Uterus (tissue), 3 donors: ENCODE measurements at regions not wholly inside any gene's neighbourhood (a gene's known extent, or its start where the extent isn't known, plus 50 kb on each side); places are given as distances from the start of the nearest gene placed in this dataset.

Experiments
- DNase-seq, 2 donors: peaks; one replicate each; pipeline ENCODE4 v3.0.0-alpha.2; 2019 to 2020
- H3K27ac ChIP-seq, 2 donors: fragments of 200-600 bp; sonication (generic); 1 replicate in 1 of 2; 2 replicates in 1 of 2; pipeline ENCODE4 v1.5.1; 2016 to 2018
- H3K27me3 ChIP-seq, 2 donors: fragments of 200-600 bp; sonication (generic); one replicate each; pipeline ENCODE4 v1.5.1; 2018 to 2019; ENCODE audit warnings: control low read depth in 1 of 2
- H3K36me3 ChIP-seq, 2 donors: fragments of 200-600 bp; sonication (generic); one replicate each; pipeline ENCODE4 v1.5.1; 2019; ENCODE audit warnings: control low read depth in 1 of 2
- H3K4me1 ChIP-seq, 2 donors: fragments of 200-600 bp; sonication (generic); one replicate each; pipeline ENCODE4 v1.5.1; 2018 to 2019; ENCODE audit warnings: control low read depth in 1 of 2
- H3K4me3 ChIP-seq, 2 donors: fragments of 200-600 bp; sonication (generic); 1 replicate in 1 of 2; 2 replicates in 1 of 2; pipeline ENCODE4 v1.5.1; 2018 to 2019; ENCODE audit warnings: mild to moderate bottlenecking in 1 of 2
- H3K9me3 ChIP-seq, 2 donors: fragments of 200-600 bp; sonication (generic); one replicate each; pipeline ENCODE4 v1.5.1; 2019; ENCODE audit warnings: control low read depth in 1 of 2
- CTCF ChIP-seq, 4 experiments: fragments of 200-600 bp in 2 of 4; fragments of 450-650 bp in 2 of 4; sonication (generic) in 2 of 4; IDR thresholded peaks; one replicate each; pipeline ENCODE4 v1.5.1; 2016 to 2019; ENCODE audit warnings: antibody characterized with exemption in 4 of 4, mild to moderate bottlenecking in 2 of 4, moderate library complexity in 1 of 4
- POLR2A ChIP-seq, 2 donors: fragments of 450-650 bp; IDR thresholded peaks; one replicate each; pipeline ENCODE4 v1.6.1; 2016; ENCODE audit warnings: antibody characterized with exemption in 2 of 2, mild to moderate bottlenecking in 1 of 2, moderate library complexity in 1 of 2
- intact Hi-C: fragments of 100-400 bp; cut with DNase I; formaldehyde crosslinking; loops from one replicate; pipeline ENCODE4 v1.15.1; 2023; ENCODE audit warnings: low total_unique reads
- donor health status: DM: yes; HTN: yes; CAD: no.

- no peaks in the 10 kb centered on the region for H3K27me3 ChIP-seq
- no peaks in the 10 kb centered on the region for H3K36me3 ChIP-seq
- no peaks in the 10 kb centered on the region for H3K9me3 ChIP-seq
- TF ChIP-seq CTCF (IDR thresholded peaks at IDR 0.05) (no peak), POLR2A (IDR thresholded peaks at IDR 0.05) (no peak)
- no peak for DNase-seq
- no peak overlapping the region for H3K27ac ChIP-seq
- intact Hi-C loops: no loop called here
- no peaks in the 10 kb centered on the region for H3K4me1 ChIP-seq
- no peak overlapping the region for H3K4me3 ChIP-seq
Measured at GRCh38 chr9:23079798-23080197, 633.2 kb downstream of the DMRTA1 start.

- H3K36me3 ChIP-seq: no peaks in the 10 kb centered on the region
- no peak for DNase-seq
- H3K4me3 ChIP-seq: no peak overlapping the region
- TF ChIP-seq CTCF (IDR thresholded peaks at IDR 0.05) (no peak), POLR2A (IDR thresholded peaks at IDR 0.05) (no peak)
- H3K27ac ChIP-seq: no peak overlapping the region
- intact Hi-C loops: no loop called here
- H3K4me1 ChIP-seq: no peaks in the 10 kb centered on the region
- H3K9me3 ChIP-seq: no peaks in the 10 kb centered on the region
- no peaks in the 10 kb centered on the region for H3K27me3 ChIP-seq
Measured at GRCh38 chr9:23081377-23081776, 634.8 kb downstream of the DMRTA1 start.

- H3K27me3 ChIP-seq: no peaks in the 10 kb centered on the region
- no peak for DNase-seq
- H3K27ac ChIP-seq: no peak overlapping the region
- intact Hi-C loops: no loop called here
- no peaks in the 10 kb centered on the region for H3K9me3 ChIP-seq
- no peak overlapping the region for H3K4me3 ChIP-seq
- H3K4me1 ChIP-seq: no peaks in the 10 kb centered on the region
- no peak for TF ChIP-seq CTCF (IDR thresholded peaks at IDR 0.05)
- no peak for TF ChIP-seq POLR2A (IDR thresholded peaks at IDR 0.05)
- no peaks in the 10 kb centered on the region for H3K36me3 ChIP-seq
Measured at GRCh38 chr9:23088932-23089364, 642.3 kb downstream of the DMRTA1 start.

GRCh38 chr9:23117616-23118015 lies 671.0 kb downstream of the DMRTA1 start:
- Histone ChIP-seq H3K9me3 (no peaks in the 10 kb centered on the region), H3K4me3 (no peak overlapping the region), H3K36me3 (no peaks in the 10 kb centered on the region), H3K4me1 (no peaks in the 10 kb centered on the region), H3K27ac (no peak overlapping the region), H3K27me3 (no peaks in the 10 kb centered on the region)
- no peak for DNase-seq
- intact Hi-C loops: no loop called here
- TF ChIP-seq CTCF (IDR thresholded peaks at IDR 0.05): no peak
- no peak for TF ChIP-seq POLR2A (IDR thresholded peaks at IDR 0.05)

- Histone ChIP-seq H3K4me3 (no peak overlapping the region), H3K27me3 (no peaks in the 10 kb centered on the region), H3K9me3 (no peaks in the 10 kb centered on the region), H3K4me1 (no peaks in the 10 kb centered on the region), H3K36me3 (no peaks in the 10 kb centered on the region), H3K27ac (no peak overlapping the region)
- DNase-seq: no peak
- intact Hi-C loops: no loop called here
- TF ChIP-seq POLR2A (IDR thresholded peaks at IDR 0.05): no peak
- no peak for TF ChIP-seq CTCF (IDR thresholded peaks at IDR 0.05)
Measured at GRCh38 chr9:23120630-23121029, 674.0 kb downstream of the DMRTA1 start.
